Activated CD4-positive, alpha-beta T cell treated with anti-CD3 and anti-CD28 coated beads for 36 hours (primary cell): ENCODE measurements at regions not wholly inside any gene's neighbourhood (a gene's known extent, or its start where the extent isn't known, plus 50 kb on each side); places are given as distances from the start of the nearest gene placed in this dataset.
"Not testable (repeated sequence)": the region's sequence is repeated elsewhere in the genome, so short reads cannot be mapped to it uniquely, and the experiment has no call there.

Source experiments
- ATAC-seq: fragments of 200-7000 bp; cut with Tn5 transposase; one replicate; pipeline ENCODE4 v1.10.0; 2021; ENCODE audit warnings: mild to moderate bottlenecking, moderate library complexity
- CTCF ChIA-PET: fragments of 350-600 bp; sonication (Branson Sonifier 250); formaldehyde crosslinking; loops from one replicate; lab custom pipeline; 2021; ENCODE audit warnings: antibody characterized with exemption; lab: Charles Lee
- POLR2A ChIA-PET: fragments of 350-600 bp; sonication (Branson Sonifier 250); formaldehyde crosslinking; loops from one replicate; lab custom pipeline; 2021; ENCODE audit warnings: antibody characterized with exemption, inconsistent platforms; lab: Charles Lee
- DNase-seq: peaks from one replicate; pipeline ENCODE4 v3.0.0-alpha.2; 2020
- H3K27ac Mint-ChIP-seq: one replicate; pipeline ENCODE4 v1.8.0; 2021; ENCODE audit warnings: mixed read lengths
- H3K27me3 Mint-ChIP-seq: one replicate; pipeline ENCODE4 v1.8.0; 2021; ENCODE audit warnings: mixed read lengths
- H3K36me3 Mint-ChIP-seq: one replicate; pipeline ENCODE4 v1.8.0; 2021; ENCODE audit warnings: low read depth, mixed read lengths
- H3K4me1 Mint-ChIP-seq: one replicate; pipeline ENCODE4 v1.8.0; 2021; ENCODE audit warnings: mixed read lengths
- H3K4me3 Mint-ChIP-seq: one replicate; pipeline ENCODE4 v1.8.0; 2021; ENCODE audit warnings: mild to moderate bottlenecking, moderate library complexity, mixed read lengths
- H3K9me3 Mint-ChIP-seq: one replicate; pipeline ENCODE4 v1.8.0; 2021; ENCODE audit warnings: low read depth, mixed read lengths
- intact Hi-C, 2 experiments: fragments of 100-400 bp; cut with DNase I in 1 of 2; cut with micrococcal nuclease in 1 of 2; formaldehyde crosslinking; loops; one replicate each; pipeline versions ENCODE4 v1.14.2 to v1.15.1; 2022 to 2024; cut with DNase I, micrococcal nuclease

GRCh38 chr20:63145156-63145555 lies 70.8 kb downstream of the YTHDF1 start:
- H3K36me3 Mint-ChIP-seq, result peaks cover 3% of the 10 kb centered on the region
- H3K4me1 Mint-ChIP-seq, result no peaks in the 10 kb centered on the region
- ATAC-seq (no peak), DNase-seq (no peak)
- H3K27ac Mint-ChIP-seq, result no peak overlapping the region
- ChIA-PET POLR2A (no interaction called here), CTCF (interaction anchor here (0.6 to 0.7 kb wide), 2 partner anchors 51 to 170 kb away, joined by 3 to 4 read pairs; no protein-coding TSS in a partner anchor)
- peaks cover 13% of the 10 kb centered on the region for H3K9me3 Mint-ChIP-seq
- peaks cover 34% of the 10 kb centered on the region for H3K27me3 Mint-ChIP-seq
- intact Hi-C loops, result no loop called here
- no peak overlapping the region for H3K4me3 Mint-ChIP-seq

DNA sequence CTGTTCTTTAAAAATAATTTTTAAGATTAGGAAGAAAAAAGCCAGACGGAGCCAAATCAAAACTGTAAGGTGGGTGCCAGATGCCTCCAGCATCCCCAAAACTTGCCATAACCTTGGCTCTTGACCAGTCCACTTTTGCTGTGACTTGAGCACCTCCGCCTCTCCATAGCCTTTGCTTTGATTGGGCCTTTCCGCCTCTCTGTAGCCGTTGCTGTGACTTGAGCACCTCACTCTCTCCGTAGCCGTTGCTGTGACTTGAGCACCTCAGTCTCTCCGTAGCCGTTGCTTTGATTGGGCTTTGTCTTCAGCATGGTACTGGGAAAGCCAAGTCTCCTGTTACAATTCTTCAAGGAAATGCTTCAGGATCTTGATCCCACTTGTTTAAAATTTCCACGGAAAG lies 73.0 kb downstream of the YTHDF1 start:
- Mint-ChIP-seq H3K27me3 (peaks cover 27% of the 10 kb centered on the region), H3K4me3 (no peak overlapping the region), H3K27ac (no peak overlapping the region), H3K4me1 (no peaks in the 10 kb centered on the region), H3K9me3 (peaks cover 8% of the 10 kb centered on the region), H3K36me3 (peaks cover under 1% of the 10 kb centered on the region)
- intact Hi-C loops, result no loop called here
- DNase-seq (no peak), ATAC-seq (no peak)
- CTCF ChIA-PET, result no interaction called here
- POLR2A ChIA-PET, result no interaction called here

GRCh38 chr20:63141531-63141930 lies 74.4 kb downstream of the YTHDF1 start:
- Mint-ChIP-seq H3K4me3 (no peak overlapping the region), H3K27ac (no peak overlapping the region), H3K9me3 (no peaks in the 10 kb centered on the region), H3K36me3 (no peaks in the 10 kb centered on the region), H3K27me3 (peaks cover 18% of the 10 kb centered on the region), H3K4me1 (no peaks in the 10 kb centered on the region)
- ChIA-PET CTCF (interaction anchor here (0.6 to 0.7 kb wide), 2 partner anchors 25 to 150 kb away, joined by 3 read pairs; no protein-coding TSS in a partner anchor), POLR2A (no interaction called here)
- intact Hi-C loops, result no loop called here
- no peak for DNase-seq
- ATAC-seq, result no peak

DNA sequence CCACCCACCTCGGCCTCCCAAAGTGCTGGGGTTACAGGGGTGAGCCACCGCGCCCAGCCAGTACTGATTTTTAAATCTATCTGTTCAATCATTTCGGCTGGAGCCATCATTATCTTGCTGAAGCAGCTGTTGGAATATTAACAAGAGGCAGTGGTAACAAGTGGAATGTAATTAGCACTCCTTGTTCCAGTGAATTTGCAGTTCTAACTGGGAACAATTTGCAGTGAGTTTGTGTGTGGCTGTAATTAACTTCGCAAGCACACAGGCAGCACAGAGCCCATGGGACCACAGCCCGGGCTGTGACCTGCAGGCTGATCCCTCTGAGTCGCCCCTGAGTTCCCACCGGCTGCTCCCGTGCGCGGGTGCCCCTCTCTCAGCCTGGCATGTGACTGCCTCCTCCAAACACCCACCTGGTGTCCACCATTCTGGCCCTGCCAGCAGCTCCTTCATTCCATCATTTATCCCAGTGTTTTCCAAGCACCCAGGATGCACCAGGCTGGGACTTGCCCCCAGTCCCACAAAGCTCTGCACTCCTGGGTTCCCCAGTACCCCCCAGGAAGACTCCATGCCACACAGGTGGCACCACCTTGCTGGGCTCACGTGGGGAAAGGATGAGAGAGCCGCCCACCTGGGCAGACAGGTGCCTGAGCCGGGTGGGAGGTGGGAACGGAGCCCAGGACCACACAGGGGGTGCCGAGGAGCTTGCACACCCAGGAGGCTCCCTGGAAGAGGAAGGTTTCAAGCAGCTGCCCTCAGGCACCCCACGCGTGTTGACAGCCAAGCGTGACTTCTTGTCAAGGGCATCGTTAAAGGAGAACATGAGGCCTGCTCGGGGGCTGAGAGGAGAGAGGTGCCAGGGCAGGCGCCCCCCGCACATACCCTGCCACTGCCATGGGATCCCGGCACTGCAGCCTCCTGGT lies 75.2 kb downstream of the YTHDF1 start:
- H3K27me3 Mint-ChIP-seq, result peaks cover 17% of the 10 kb centered on the region

GRCh38 chr20:63139837-63140236 lies 76.1 kb downstream of the YTHDF1 start:
- no peaks in the 10 kb centered on the region for H3K36me3 Mint-ChIP-seq
- H3K27me3 Mint-ChIP-seq, result peaks cover 15% of the 10 kb centered on the region
- H3K4me1 Mint-ChIP-seq, result no peaks in the 10 kb centered on the region
- CTCF ChIA-PET, result no interaction called here
- intact Hi-C loops, result no loop called here
- H3K9me3 Mint-ChIP-seq, result no peaks in the 10 kb centered on the region
- ATAC-seq (no peak), DNase-seq (no peak)
- POLR2A ChIA-PET, result no interaction called here
- no peak overlapping the region for H3K4me3 Mint-ChIP-seq
- H3K27ac Mint-ChIP-seq, result no peak overlapping the region

More for the DNA sequence above, 75.2 kb downstream of the YTHDF1 start:
- ATAC-seq (no peak), DNase-seq (no peak)
- Mint-ChIP-seq H3K4me3 (no peak overlapping the region), H3K36me3 (no peaks in the 10 kb centered on the region), H3K27ac (no peak overlapping the region), H3K4me1 (no peaks in the 10 kb centered on the region), H3K9me3 (no peaks in the 10 kb centered on the region)
- ChIA-PET POLR2A (no interaction called here), CTCF (interaction anchor here (0.6 to 0.7 kb wide), 2 partner anchors 24 to 151 kb away, joined by 3 read pairs; no protein-coding TSS in a partner anchor)
- intact Hi-C loops, result no loop called here

DNA sequence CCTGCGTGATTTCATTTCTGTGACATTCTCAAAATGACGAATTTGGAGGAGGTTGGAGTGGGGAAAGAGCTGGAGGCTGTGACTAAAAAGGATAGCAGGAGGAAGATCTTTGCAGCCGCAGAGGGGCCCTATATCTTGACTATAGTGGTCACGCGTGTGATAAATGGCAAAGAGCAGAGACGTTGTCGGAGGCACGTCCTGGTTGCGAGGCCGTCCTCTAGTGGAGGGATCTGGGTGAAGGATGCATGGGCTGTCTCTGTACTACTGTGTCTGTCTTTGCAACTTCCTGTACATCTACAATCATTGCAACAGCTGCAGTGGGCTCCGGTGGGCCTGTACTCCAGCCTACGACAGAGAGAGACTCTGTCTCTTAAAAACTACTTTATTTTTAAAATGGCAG lies 76.6 kb downstream of the YTHDF1 start:
- Mint-ChIP-seq H3K9me3 (no peaks in the 10 kb centered on the region), H3K4me3 (no peak overlapping the region), H3K27me3 (peaks cover 15% of the 10 kb centered on the region), H3K27ac (no peak overlapping the region), H3K4me1 (no peaks in the 10 kb centered on the region), H3K36me3 (no peaks in the 10 kb centered on the region)
- ATAC-seq (no peak), DNase-seq (no peak)
- intact Hi-C loops, result no loop called here
- POLR2A ChIA-PET, result no interaction called here
- CTCF ChIA-PET, result no interaction called here

GRCh38 chr20:63138855-63139341 lies 77.0 kb downstream of the YTHDF1 start:
- no peaks in the 10 kb centered on the region for H3K9me3 Mint-ChIP-seq
- no peaks in the 10 kb centered on the region for H3K36me3 Mint-ChIP-seq
- no peaks in the 10 kb centered on the region for H3K4me1 Mint-ChIP-seq
- ChIA-PET POLR2A (no interaction called here), CTCF (no interaction called here)
- H3K4me3 Mint-ChIP-seq, result no peak overlapping the region
- no peak overlapping the region for H3K27ac Mint-ChIP-seq
- ATAC-seq (no peak), DNase-seq (no peak)
- intact Hi-C loops, result no loop called here
- peaks cover 13% of the 10 kb centered on the region for H3K27me3 Mint-ChIP-seq

- DNase-seq, result no peak
- ChIA-PET CTCF (no interaction called here), POLR2A (no interaction called here)
- no peak for ATAC-seq
- intact Hi-C loops, result no loop called here
- Mint-ChIP-seq H3K4me1 (no peaks in the 10 kb centered on the region), H3K27ac (no peak overlapping the region), H3K27me3 (peaks cover 10% of the 10 kb centered on the region), H3K4me3 (no peak overlapping the region), H3K9me3 (no peaks in the 10 kb centered on the region), H3K36me3 (no peaks in the 10 kb centered on the region)
Measured at GRCh38 chr20:63137851-63138415, 78.0 kb downstream of the YTHDF1 start.

- Mint-ChIP-seq H3K4me3 (no peak overlapping the region), H3K27ac (no peak overlapping the region), H3K36me3 (no peaks in the 10 kb centered on the region), H3K27me3 (peaks cover 5% of the 10 kb centered on the region), H3K9me3 (no peaks in the 10 kb centered on the region), H3K4me1 (no peaks in the 10 kb centered on the region)
- ChIA-PET POLR2A (no interaction called here), CTCF (no interaction called here)
- intact Hi-C loops, result no loop called here
- DNase-seq (no peak), ATAC-seq (no peak)
Measured at GRCh38 chr20:63136296-63136695, 79.6 kb downstream of the YTHDF1 start.

DNA sequence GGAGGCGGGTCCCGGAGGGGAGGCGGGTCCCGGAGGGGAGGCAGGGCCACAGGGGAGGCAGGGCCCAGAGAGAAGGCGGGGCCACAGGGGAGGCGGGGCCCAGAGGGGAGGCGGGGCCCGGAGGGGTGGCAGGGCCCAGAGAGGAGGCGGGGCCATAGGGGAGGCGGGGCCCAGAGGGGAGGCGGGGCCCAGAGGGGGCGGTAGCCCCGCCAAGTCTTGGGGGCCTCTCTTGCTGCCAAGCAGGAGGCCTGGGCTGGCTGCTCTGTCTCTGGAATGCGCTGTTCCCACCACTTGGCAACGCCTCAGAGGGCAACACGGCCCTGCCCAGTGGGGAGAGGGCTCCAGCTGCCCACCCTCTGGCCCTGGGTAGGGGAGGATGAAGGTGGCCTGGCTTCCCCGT lies 80.5 kb downstream of the YTHDF1 start:
- no peaks in the 10 kb centered on the region for H3K36me3 Mint-ChIP-seq

GRCh38 chr20:63134711-63135361 lies 81.1 kb downstream of the YTHDF1 start:
- CTCF ChIA-PET, H3K27me3 Mint-ChIP-seq, H3K9me3 Mint-ChIP-seq, H3K27ac Mint-ChIP-seq, H3K4me1 Mint-ChIP-seq, POLR2A ChIA-PET, H3K4me3 Mint-ChIP-seq, H3K36me3 Mint-ChIP-seq: not testable (repeated sequence)
- intact Hi-C loops, result loop anchor here in 1 of 2 experiments (2.0 kb wide), 2 partner anchors 32 to 272 kb away; no protein-coding TSS in a partner anchor
- DNase-seq, result peak; percentile 47
- ATAC-seq, result peak; percentile 66

More for the DNA sequence above, 80.5 kb downstream of the YTHDF1 start:
- ChIA-PET POLR2A (no interaction called here), CTCF (no interaction called here)
- Mint-ChIP-seq H3K27ac (no peak overlapping the region), H3K4me1 (no peaks in the 10 kb centered on the region), H3K27me3 (peaks cover 7% of the 10 kb centered on the region), H3K4me3 (no peak overlapping the region), H3K9me3 (no peaks in the 10 kb centered on the region)
- ATAC-seq (peak; percentile 43), DNase-seq (peak; percentile 55)
- intact Hi-C loops, result loop anchor here in 1 of 2 experiments (2.0 kb wide), 2 partner anchors 33 to 273 kb away; no protein-coding TSS in a partner anchor
